GM12864 (cell line): ENCODE measurements at regions not wholly inside any gene's neighbourhood (a gene's known extent, or its start where the extent isn't known, plus 50 kb on each side); places are given as distances from the start of the nearest gene placed in this dataset.

ENCODE experiments used
- DNase-seq: peaks from one replicate; pipeline ENCODE4 v3.0.0-alpha.2; 2011; ENCODE audit warnings: low read depth
- H3K4me3 ChIP-seq: 2 replicates; pipeline ENCODE4 v1.5.1; 2011; ENCODE audit warnings: mild to moderate bottlenecking, low read depth, low read length, control low read depth
- CTCF ChIP-seq: IDR thresholded peaks from 2 replicates; pipeline ENCODE4 v1.5.1; 2011; ENCODE audit warnings: low read depth, mild to moderate bottlenecking, moderate library complexity, low read length, control low read depth, inconsistent platforms; ENCODE audit errors: missing control alignments

- DNase-seq, result no peak
- no peak for TF ChIP-seq CTCF
- no peak overlapping the region for H3K4me3 ChIP-seq
Measured at GRCh38 chr10:118917701-118918100, 111.8 kb upstream of the NANOS1 start.

- no peak overlapping the region for H3K4me3 ChIP-seq
- no peak for DNase-seq
- no peak for TF ChIP-seq CTCF
Measured at GRCh38 chr10:118918116-118918515, 111.4 kb upstream of the NANOS1 start.

- no peak for DNase-seq
- H3K4me3 ChIP-seq, result no peak overlapping the region
- no peak for TF ChIP-seq CTCF
Measured at GRCh38 chr10:118918587-118918986, 110.9 kb upstream of the NANOS1 start.

- DNase-seq, result no peak
Measured at GRCh38 chr10:118920206-118920605, 109.3 kb upstream of the NANOS1 start.

DNA sequence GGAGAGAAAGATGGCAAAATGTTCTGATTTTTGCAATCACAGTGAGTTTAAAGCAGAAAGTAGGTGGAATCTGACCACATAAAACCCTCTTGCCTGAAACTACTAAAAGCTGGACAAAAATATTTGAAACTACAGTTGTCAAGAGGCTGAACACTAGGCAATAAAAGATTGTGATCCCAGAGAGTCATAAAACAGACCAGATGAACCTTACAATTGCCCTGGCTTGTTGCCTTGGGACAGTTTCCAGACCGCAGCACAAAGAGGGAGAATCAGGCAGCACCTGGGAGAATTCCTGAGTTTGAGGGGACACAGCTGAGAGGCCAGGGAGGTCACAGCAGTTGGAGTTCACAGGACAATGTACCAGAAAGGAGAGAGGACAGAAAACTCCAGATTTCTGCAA, 107.3 kb upstream of the NANOS1 start:
- no peak for DNase-seq
- TF ChIP-seq CTCF, result no peak
- no peak overlapping the region for H3K4me3 ChIP-seq

More at GRCh38 chr10:118920206-118920605, 109.3 kb upstream of the NANOS1 start:
- H3K4me3 ChIP-seq, result no peak overlapping the region
- no peak for TF ChIP-seq CTCF

DNA sequence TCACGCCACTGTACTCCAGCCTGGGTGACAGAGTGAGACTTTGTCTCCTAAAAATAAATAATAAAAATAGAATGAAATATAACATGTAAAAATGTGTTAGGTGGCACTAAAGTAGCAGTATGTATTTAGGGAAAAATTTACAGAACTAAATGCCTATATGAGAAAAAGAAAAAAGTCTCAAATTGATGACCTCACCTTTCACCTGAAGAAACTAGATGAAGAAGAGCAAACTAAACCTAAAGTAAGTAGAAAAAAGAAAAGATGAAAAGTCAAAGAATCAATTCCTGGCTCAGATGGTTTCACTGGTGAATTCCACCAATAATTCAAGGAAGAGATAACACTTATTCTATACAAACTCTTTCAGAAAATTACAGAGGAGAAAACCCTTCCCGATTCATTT, 106.5 kb upstream of the NANOS1 start:
- no peak overlapping the region for H3K4me3 ChIP-seq
- no peak for DNase-seq
- TF ChIP-seq CTCF, result no peak

DNA sequence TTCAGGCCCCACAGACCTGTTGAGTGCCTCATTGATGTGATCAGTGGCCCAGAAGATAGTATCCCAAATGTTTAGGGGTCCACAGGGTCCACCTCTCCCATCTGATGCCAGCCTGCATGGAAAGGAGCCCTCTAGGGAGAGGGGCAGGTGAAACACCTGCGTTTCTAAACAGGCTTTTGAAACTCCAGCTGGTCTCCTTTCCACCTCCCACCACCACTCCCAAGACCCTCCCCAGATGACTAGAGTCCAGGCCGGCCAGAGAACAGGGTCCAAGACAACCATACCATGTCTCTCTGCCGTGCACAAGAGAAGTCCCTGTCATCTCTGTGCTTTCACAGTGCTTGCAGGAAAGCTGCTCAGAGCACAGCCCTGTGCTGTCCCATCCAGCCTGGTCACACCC, 105.0 kb upstream of the NANOS1 start:
- no peak for TF ChIP-seq CTCF
- no peak for DNase-seq
- H3K4me3 ChIP-seq, result no peak overlapping the region
